Spinal cord (tissue), 9 donors: ENCODE measurements at regions not wholly inside any gene's neighbourhood (a gene's known extent, or its start where the extent isn't known, plus 50 kb on each side); places are given as distances from the start of the nearest gene placed in this dataset.
A peak's percentile ranks its signal among the peaks of the same experiment; 100 is the strongest.

Experiments used
- DNase-seq, 6 donors: peaks; one replicate each; pipeline versions ENCODE4 v3.0.0 to v3.0.0-alpha.2; 2013 to 2015; ENCODE audit warnings: low spot score in 6 of 6, low read depth in 4 of 6
- H3K27ac ChIP-seq: one replicate; pipeline ENCODE4 v1.5.1; 2013; ENCODE audit warnings: low read depth, low read length, control low read depth
- H3K27me3 ChIP-seq: one replicate; pipeline ENCODE4 v1.6.1; 2013; ENCODE audit warnings: low read length; ENCODE audit not compliant: control insufficient read depth, insufficient read depth
- H3K36me3 ChIP-seq: one replicate; pipeline ENCODE4 v1.6.1; 2013; ENCODE audit warnings: low read length; ENCODE audit not compliant: control insufficient read depth, insufficient read depth
- H3K4me1 ChIP-seq: one replicate; pipeline ENCODE4 v1.6.1; 2013; ENCODE audit warnings: low read length; ENCODE audit not compliant: control insufficient read depth, insufficient read depth
- H3K4me3 ChIP-seq: one replicate; pipeline ENCODE4 v1.5.1; 2013; ENCODE audit warnings: low read depth, low read length, control low read depth
- H3K9me3 ChIP-seq: one replicate; pipeline ENCODE4 v1.6.1; 2013; ENCODE audit warnings: low read length; ENCODE audit not compliant: control insufficient read depth, insufficient read depth
- WGBS: methylation state at CpG from one replicate; pipeline ENCODE4 v1.1.5; 2013; ENCODE audit warnings: missing lambda C conversion rate; ENCODE audit not compliant: insufficient coverage; 5-methylcytosine and 5-hydroxymethylcytosine counted together
- donor health status: healthy.

GRCh38 chr10:118216571-118217170 lies 125.5 kb downstream of the FAM204A start:
- Histone ChIP-seq H3K27ac (no peak overlapping the region), H3K9me3 (no peaks in the 10 kb centered on the region)
- WGBS: 72% methylated on average over 3 of the region's 3 CpGs

DNA sequence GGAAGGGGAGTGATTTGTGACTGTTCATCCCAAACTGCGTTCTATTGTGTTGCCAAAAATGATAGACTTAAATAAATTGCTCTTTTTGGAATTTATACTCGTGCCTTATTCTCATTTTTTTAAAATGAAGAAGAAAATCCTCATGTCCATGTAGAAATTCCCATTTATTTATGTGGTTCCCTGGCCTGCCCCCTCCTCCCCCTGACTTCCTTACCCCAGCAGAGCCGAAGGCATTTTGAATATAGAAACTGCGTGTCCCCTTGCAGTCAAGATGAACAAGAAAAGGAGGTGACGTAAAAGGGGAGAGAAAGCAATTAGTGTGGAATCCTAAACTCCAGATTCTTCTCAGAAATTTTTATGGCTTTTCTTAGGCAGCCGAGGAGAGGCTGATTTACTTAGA lies 126.1 kb downstream of the FAM204A start:
- Histone ChIP-seq H3K36me3 (no peaks in the 10 kb centered on the region), H3K27me3 (peaks cover 2% of the 10 kb centered on the region), H3K9me3 (no peaks in the 10 kb centered on the region), H3K27ac (no peak overlapping the region), H3K4me1 (no peaks in the 10 kb centered on the region), H3K4me3 (no peak overlapping the region)
- DNase-seq: peak in 1 of 6 donors; percentile 38
- WGBS: no CpG with 5 or more reads among the region's 6 CpGs

More at GRCh38 chr10:118216571-118217170, 125.5 kb downstream of the FAM204A start:
- no peaks in the 10 kb centered on the region for H3K4me1 ChIP-seq
- no peak overlapping the region for H3K4me3 ChIP-seq
- H3K36me3 ChIP-seq: no peaks in the 10 kb centered on the region
- peaks cover 2% of the 10 kb centered on the region for H3K27me3 ChIP-seq
- peak in 1 of 6 donors; percentile 24 for DNase-seq

DNA sequence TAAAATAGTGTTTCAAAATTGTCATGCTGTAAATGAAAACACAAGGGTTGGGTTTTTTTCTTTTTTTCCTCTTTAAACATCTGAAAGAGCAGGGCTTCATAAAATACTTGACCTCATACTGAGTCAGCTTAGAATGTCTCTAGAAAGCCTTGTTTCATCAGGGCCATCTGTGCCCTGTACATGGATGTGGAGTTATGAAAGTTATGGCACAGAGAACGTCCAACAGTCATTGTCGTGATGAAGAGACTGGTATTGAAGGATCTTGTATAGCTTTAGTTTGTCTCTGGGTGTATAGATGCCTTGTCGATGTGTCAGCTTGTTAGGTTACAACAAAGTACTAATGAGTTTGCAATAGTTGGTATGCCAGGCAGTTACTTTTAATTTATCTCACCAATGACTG lies 127.3 kb downstream of the FAM204A start:
- Histone ChIP-seq H3K4me3 (no peak overlapping the region), H3K4me1 (no peaks in the 10 kb centered on the region), H3K27me3 (peaks cover 2% of the 10 kb centered on the region), H3K27ac (no peak overlapping the region), H3K9me3 (no peaks in the 10 kb centered on the region), H3K36me3 (no peaks in the 10 kb centered on the region)
- WGBS: 92% methylated on average over 2 of the region's 3 CpGs
- DNase-seq: no peak

- Histone ChIP-seq H3K36me3 (no peaks in the 10 kb centered on the region), H3K9me3 (no peaks in the 10 kb centered on the region), H3K27me3 (peaks cover 2% of the 10 kb centered on the region), H3K4me1 (no peaks in the 10 kb centered on the region), H3K27ac (no peak overlapping the region), H3K4me3 (no peak overlapping the region)
- WGBS: no CpG with 5 or more reads among the region's 7 CpGs
- no peak for DNase-seq
Observed at GRCh38 chr10:118213436-118213835, 128.7 kb downstream of the FAM204A start.

DNA sequence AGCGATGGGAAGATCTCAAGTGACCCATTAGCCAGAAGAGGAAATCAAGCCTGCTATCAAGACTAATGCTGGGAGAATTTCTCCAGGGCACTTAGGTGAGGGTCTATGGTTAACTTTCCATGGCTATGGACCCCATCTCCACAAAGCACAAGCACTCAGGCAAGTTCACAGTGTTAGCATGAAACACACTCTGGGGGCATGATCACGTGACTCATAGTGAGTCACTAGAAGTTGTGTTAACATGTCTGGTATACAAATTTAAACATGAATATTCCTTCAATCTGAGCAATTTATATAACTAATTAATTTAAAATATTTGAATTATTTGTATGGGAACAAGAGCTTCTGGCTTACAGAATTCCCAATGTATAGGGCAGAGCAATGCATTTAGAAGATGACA lies 131.8 kb downstream of the FAM204A start:
- DNase-seq: peak in 1 of 6 donors; percentile 39
- Histone ChIP-seq H3K4me1 (no peaks in the 10 kb centered on the region), H3K4me3 (no peak overlapping the region), H3K27ac (no peak overlapping the region), H3K9me3 (no peaks in the 10 kb centered on the region), H3K27me3 (no peaks in the 10 kb centered on the region), H3K36me3 (no peaks in the 10 kb centered on the region)
- no CpG with 5 or more reads among the region's 2 CpGs for WGBS

- H3K36me3 ChIP-seq: no peaks in the 10 kb centered on the region
- no peaks in the 10 kb centered on the region for H3K27me3 ChIP-seq
- no peaks in the 10 kb centered on the region for H3K4me1 ChIP-seq
- no peak overlapping the region for H3K4me3 ChIP-seq
- no peak overlapping the region for H3K27ac ChIP-seq
- WGBS: 32% methylated on average over 4 of the region's 4 CpGs
- DNase-seq: peak in 2 of 6 donors; percentile 28 to 33
- no peaks in the 10 kb centered on the region for H3K9me3 ChIP-seq
Observed at GRCh38 chr10:118209215-118209614, 132.9 kb downstream of the FAM204A start.

DNA sequence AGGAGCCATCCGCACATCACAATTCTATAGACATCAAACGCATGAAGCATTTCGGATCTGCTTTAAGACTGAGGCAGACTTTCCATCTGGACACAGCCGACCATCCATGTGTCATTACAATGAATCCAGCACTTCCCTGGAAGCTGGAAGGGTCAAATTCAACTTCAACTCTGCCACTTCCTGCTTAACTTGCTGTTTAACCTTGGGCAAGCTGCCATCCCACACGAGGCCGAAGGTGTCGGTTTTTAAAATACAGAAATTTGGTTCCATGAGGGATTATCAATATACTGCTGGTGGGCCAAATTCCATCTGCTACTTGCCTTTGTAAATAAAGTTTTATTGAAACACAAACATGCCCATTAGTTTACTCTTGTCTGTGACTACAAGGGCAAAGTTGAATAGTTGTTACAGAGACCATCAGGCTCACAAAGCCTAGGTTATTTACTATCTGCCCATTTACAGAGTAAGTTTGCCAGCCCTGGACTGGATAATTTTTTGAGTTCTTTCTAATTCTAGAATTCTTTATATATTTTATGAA lies 134.6 kb downstream of the FAM204A start:
- 93% methylated on average over 3 of the region's 7 CpGs for WGBS

DNA sequence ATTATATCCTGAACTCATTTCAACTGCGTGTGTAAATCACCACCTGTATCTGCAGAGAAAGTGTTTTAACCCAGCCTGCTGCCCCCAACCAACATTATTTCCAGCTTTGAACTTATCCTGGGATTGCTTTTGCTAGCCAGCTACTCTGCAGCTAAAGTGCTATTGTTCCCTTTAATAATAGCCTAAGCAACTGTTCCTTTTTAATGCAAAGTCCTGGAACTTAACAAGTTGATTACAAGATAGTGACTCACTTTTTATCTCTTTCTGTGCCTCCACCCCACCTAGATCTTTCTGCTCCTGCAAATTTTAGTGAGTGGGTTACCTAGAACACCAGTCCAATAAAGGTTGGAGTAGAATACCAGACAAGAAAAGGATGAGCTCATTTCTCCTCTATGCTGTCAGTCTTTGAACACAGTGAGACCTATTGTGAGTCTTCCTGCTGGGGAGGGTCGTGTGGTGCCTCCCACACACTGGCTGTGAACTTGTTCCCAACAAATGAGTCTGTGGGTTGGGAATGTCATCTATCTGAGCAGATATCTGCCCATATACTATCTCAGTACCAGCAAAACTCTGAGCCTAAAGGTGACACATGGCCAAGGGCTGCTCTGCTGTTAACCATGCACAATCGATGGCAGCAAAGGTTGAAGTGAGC lies 137.7 kb downstream of the FAM204A start:
- 89% methylated on average over 2 of the region's 3 CpGs for WGBS
- Histone ChIP-seq H3K36me3 (no peaks in the 10 kb centered on the region), H3K27me3 (no peaks in the 10 kb centered on the region), H3K4me1 (no peaks in the 10 kb centered on the region), H3K4me3 (no peak overlapping the region), H3K9me3 (no peaks in the 10 kb centered on the region), H3K27ac (no peak overlapping the region)
- DNase-seq: no peak

More for the DNA sequence above, 134.6 kb downstream of the FAM204A start:
- Histone ChIP-seq H3K4me3 (no peak overlapping the region), H3K9me3 (no peaks in the 10 kb centered on the region), H3K36me3 (no peaks in the 10 kb centered on the region), H3K27me3 (no peaks in the 10 kb centered on the region), H3K27ac (no peak overlapping the region), H3K4me1 (no peaks in the 10 kb centered on the region)
- DNase-seq: no peak

DNA sequence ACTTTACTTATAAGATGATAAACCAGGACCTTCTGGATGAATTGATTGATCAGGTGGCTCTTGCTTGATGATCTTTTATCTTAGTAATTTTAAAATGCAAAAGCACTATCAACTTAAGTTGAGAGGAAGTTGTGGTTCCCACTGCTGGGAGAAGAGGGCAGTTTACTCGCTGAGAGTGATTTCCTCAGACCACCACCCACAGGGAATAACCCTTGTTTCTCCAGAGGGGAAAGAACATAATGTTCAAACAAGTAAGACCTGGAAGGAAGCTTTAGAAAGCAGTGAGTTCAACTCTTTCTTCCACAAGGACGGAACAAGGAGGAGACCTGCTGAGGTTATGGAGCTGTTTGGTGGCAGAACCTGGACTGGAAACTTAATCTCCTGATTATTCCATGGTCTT lies 138.7 kb downstream of the FAM204A start:
- no peak overlapping the region for H3K27ac ChIP-seq
- H3K27me3 ChIP-seq: no peaks in the 10 kb centered on the region
- no peaks in the 10 kb centered on the region for H3K4me1 ChIP-seq
- H3K36me3 ChIP-seq: no peaks in the 10 kb centered on the region
- WGBS: no CpG with 5 or more reads among the region's 2 CpGs
- DNase-seq: no peak
- no peaks in the 10 kb centered on the region for H3K9me3 ChIP-seq
- H3K4me3 ChIP-seq: no peak overlapping the region

DNA sequence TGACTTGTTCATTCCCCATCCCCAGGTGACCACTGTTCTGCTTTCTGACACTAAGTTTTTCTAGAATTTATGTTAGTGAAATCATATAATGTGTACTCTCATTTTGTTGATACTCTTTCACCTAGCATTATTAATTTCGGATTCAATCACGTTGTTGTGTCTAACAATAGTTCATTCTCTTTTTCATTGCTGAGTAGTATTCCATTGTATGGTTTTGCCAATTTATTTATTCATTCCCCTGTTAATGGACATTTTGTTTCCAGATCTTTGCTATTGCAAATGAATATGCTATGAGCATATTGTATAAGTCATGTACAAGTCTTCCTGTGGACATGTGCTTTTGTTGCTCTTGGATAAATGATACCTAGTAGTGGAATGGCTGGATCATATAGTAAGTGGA lies 146.4 kb downstream of the FAM204A start:
- no peak for DNase-seq
- Histone ChIP-seq H3K27ac (no peak overlapping the region), H3K27me3 (no peaks in the 10 kb centered on the region), H3K9me3 (no peaks in the 10 kb centered on the region), H3K4me1 (no peaks in the 10 kb centered on the region), H3K36me3 (no peaks in the 10 kb centered on the region), H3K4me3 (no peak overlapping the region)
- no CpG with 5 or more reads among the region's 2 CpGs for WGBS
